OCI-LY1 (cell line): ENCODE measurements at regions not wholly inside any gene's neighbourhood (a gene's known extent, or its start where the extent isn't known, plus 50 kb on each side); places are given as distances from the start of the nearest gene placed in this dataset.

Experiments used
- H2AFZ ChIP-seq: fragments of 200-600 bp; sonication (generic), shearing (Covaris generic); 2 replicates; pipeline ENCODE4 v1.6.0; 2014; ENCODE audit warnings: antibody characterized with exemption, mild to moderate bottlenecking, low read length
- H3F3A ChIP-seq: fragments of 200-600 bp; sonication (generic), shearing (Covaris generic); 2 replicates; pipeline ENCODE4 v1.6.0; 2014; ENCODE audit warnings: mild to moderate bottlenecking, antibody characterized with exemption, low read length, moderate library complexity; ENCODE audit not compliant: insufficient read depth
- H3K27ac ChIP-seq: fragments of 200-600 bp; sonication (generic); 2 replicates; pipeline ENCODE4 v1.5.1; 2014; ENCODE audit warnings: low read length, mixed run types, mild to moderate bottlenecking, low read depth; ENCODE audit not compliant: poor library complexity, severe bottlenecking
- H3K27me3 ChIP-seq: fragments of 200-600 bp; sonication (generic); 2 replicates; pipeline ENCODE4 v1.6.0; 2014; ENCODE audit warnings: antibody characterized with exemption, mild to moderate bottlenecking, low read length, moderate library complexity; ENCODE audit not compliant: insufficient read depth
- H3K36me3 ChIP-seq: fragments of 200-600 bp; sonication (generic); 2 replicates; pipeline ENCODE4 v1.6.1; 2014; ENCODE audit warnings: mild to moderate bottlenecking, antibody characterized with exemption, low read length, moderate library complexity, mixed read lengths; ENCODE audit not compliant: insufficient read depth
- H3K4me1 ChIP-seq: fragments of 200-600 bp; sonication (generic); 2 replicates; pipeline ENCODE4 v1.5.1; 2014; ENCODE audit warnings: mild to moderate bottlenecking, low read length, moderate library complexity; ENCODE audit not compliant: insufficient read depth, severe bottlenecking
- H3K4me2 ChIP-seq: fragments of 200-600 bp; sonication (generic), shearing (Covaris generic); 2 replicates; pipeline ENCODE4 v1.6.1; 2014; ENCODE audit warnings: low read length
- H3K4me3 ChIP-seq: fragments of 200-600 bp; sonication (generic); 2 replicates; pipeline ENCODE4 v1.5.1; 2014; ENCODE audit warnings: low read length, low read depth, mild to moderate bottlenecking, mixed read lengths; ENCODE audit not compliant: poor library complexity, severe bottlenecking
- H3K79me2 ChIP-seq: fragments of 200-600 bp; shearing (Covaris generic); 2 replicates; pipeline ENCODE4 v1.6.1; 2016; ENCODE audit warnings: mixed run types, low read length, mixed read lengths; ENCODE audit not compliant: insufficient read depth
- H3K9ac ChIP-seq: fragments of 200-600 bp; sonication (generic), shearing (Covaris generic); 2 replicates; pipeline ENCODE4 v1.6.1; 2014; ENCODE audit warnings: mild to moderate bottlenecking, low read length, mixed read lengths
- H3K9me2 ChIP-seq: fragments of 200-600 bp; sonication (generic), shearing (Covaris generic); 2 replicates; pipeline ENCODE4 v1.6.1; 2014; ENCODE audit warnings: low read depth, mild to moderate bottlenecking, low read length, mixed read lengths
- H3K9me3 ChIP-seq: fragments of 200-600 bp; shearing (Covaris generic); 2 replicates; pipeline ENCODE4 v1.6.1; 2014; ENCODE audit warnings: low read length, mixed read lengths
- H4K20me1 ChIP-seq: fragments of 200-600 bp; sonication (generic), shearing (Covaris generic); 2 replicates; pipeline ENCODE4 v1.6.0; 2016; ENCODE audit warnings: mild to moderate bottlenecking, low read length; ENCODE audit not compliant: insufficient read depth
- CTCF ChIP-seq: fragments of 200-600 bp; sonication (generic), shearing (Covaris generic); IDR thresholded peaks from 2 replicates; pipeline ENCODE4 v1.5.1; 2017; ENCODE audit warnings: mild to moderate bottlenecking, antibody characterized with exemption, low read length, moderate library complexity, mixed read lengths
- EZH2 ChIP-seq: fragments of 200-600 bp; sonication (generic), shearing (Covaris generic); IDR thresholded peaks from 2 replicates; pipeline ENCODE4 v1.8.0; 2017; ENCODE audit warnings: borderline replicate concordance, mixed run types, mild to moderate bottlenecking, antibody characterized with exemption, low read length, moderate library complexity, mixed read lengths

DNA sequence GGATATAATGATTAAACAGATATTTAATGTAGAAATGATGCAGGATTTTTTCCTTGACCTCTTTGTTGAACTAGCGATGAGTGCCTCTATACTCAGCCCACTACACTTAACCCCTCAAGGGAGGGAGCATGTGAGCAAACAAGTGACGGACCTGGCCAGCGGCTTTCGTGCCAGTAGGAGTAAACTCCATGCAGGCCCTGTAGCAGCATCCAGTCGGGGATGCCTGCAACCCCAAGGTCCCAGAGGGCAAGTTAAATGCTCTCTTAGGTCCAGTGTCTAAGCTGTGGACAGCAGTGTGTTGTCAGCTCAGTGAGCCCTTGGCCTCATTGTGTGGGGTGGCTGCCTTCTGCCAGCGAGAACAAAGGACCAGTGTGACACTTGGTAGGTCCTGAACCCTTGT, 708.7 kb downstream of the TECRL start:
- Histone ChIP-seq H2AFZ (no peak overlapping the region), H3K4me1 (no peaks in the 10 kb centered on the region), H3K27ac (no peak overlapping the region), H4K20me1 (no peaks in the 10 kb centered on the region), H3K27me3 (no peaks in the 10 kb centered on the region), H3K9ac (no peak overlapping the region), H3K36me3 (no peaks in the 10 kb centered on the region), H3K9me2 (no peaks in the 10 kb centered on the region), H3F3A (no peaks in the 10 kb centered on the region), H3K4me2 (no peak overlapping the region), H3K79me2 (no peaks in the 10 kb centered on the region), H3K4me3 (no peak overlapping the region), H3K9me3 (no peaks in the 10 kb centered on the region)
- TF ChIP-seq CTCF (no peak), EZH2 (no peak)

GRCh38 chr4:63693321-63693720, 715.9 kb downstream of the TECRL start:
- Histone ChIP-seq H3K4me3 (no peak overlapping the region), H3K4me2 (no peak overlapping the region), H4K20me1 (no peaks in the 10 kb centered on the region), H3K27ac (no peak overlapping the region), H3K4me1 (no peaks in the 10 kb centered on the region), H3K36me3 (no peaks in the 10 kb centered on the region), H3K9me2 (no peaks in the 10 kb centered on the region), H2AFZ (no peak overlapping the region), H3K9me3 (0 out of 2 replicates have a peak, but pooled peaks cover 3% of the 10 kb centered on the region), H3K79me2 (no peaks in the 10 kb centered on the region), H3F3A (no peaks in the 10 kb centered on the region), H3K27me3 (no peaks in the 10 kb centered on the region), H3K9ac (no peak overlapping the region)
- TF ChIP-seq CTCF, result no peak
- no peak for TF ChIP-seq EZH2

DNA sequence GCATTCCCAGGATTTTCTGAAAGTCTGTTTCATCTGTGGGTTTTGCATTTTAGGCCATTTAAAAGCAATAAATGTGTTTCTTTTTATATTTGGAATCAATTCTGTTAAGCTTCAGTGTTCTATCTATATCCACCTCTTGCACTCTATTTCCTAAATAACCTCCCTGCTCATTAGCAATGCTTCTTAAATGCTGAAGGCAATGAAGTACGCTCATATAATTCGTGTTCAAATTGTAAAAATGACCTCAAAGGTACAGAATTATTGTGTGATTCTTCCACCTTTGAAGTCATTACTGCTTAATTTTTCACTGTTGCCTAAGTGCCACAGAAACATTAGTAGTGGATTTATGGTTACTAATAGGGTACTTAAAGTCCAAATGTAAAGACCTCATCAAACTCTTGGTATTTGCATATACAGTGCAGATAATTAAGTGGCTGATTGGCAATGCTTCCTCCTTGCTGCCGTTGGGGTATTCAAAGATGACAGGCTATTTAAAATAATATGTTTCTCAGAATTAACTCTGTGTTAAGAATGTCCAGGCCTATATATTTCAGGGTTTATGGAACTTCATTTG, 730.8 kb downstream of the TECRL start:
- no peaks in the 10 kb centered on the region for H3K79me2 ChIP-seq
- H3K9me3 ChIP-seq, result no peaks in the 10 kb centered on the region
- no peaks in the 10 kb centered on the region for H4K20me1 ChIP-seq
- H3K27ac ChIP-seq, result no peak overlapping the region
- no peaks in the 10 kb centered on the region for H3K9me2 ChIP-seq
- H3F3A ChIP-seq, result no peaks in the 10 kb centered on the region
- H3K4me3 ChIP-seq, result no peak overlapping the region
- no peaks in the 10 kb centered on the region for H3K36me3 ChIP-seq
- no peak overlapping the region for H3K9ac ChIP-seq
- TF ChIP-seq EZH2 (no peak), CTCF (no peak)
- no peaks in the 10 kb centered on the region for H3K4me1 ChIP-seq
- H3K4me2 ChIP-seq, result no peak overlapping the region
- no peak overlapping the region for H2AFZ ChIP-seq
- H3K27me3 ChIP-seq, result no peaks in the 10 kb centered on the region
